Psoas muscle (tissue), 7 donors: ENCODE measurements at regions not wholly inside any gene's neighbourhood (a gene's known extent, or its start where the extent isn't known, plus 50 kb on each side); places are given as distances from the start of the nearest gene placed in this dataset.

Experiments
- ATAC-seq, 4 donors: fragments of 200-7000 bp; cut with Tn5 transposase; one replicate each; pipeline ENCODE4 v1.9.1; 2020; ENCODE audit warnings: moderate library complexity in 3 of 4, mild to moderate bottlenecking in 2 of 4
- DNase-seq, 2 donors: peaks; one replicate each; pipeline ENCODE4 v3.0.0-alpha.2; 2020
- H3K27ac ChIP-seq: fragments of 200-600 bp; one replicate; pipeline ENCODE4 v1.8.0; 2022
- H3K27me3 ChIP-seq, 3 donors: fragments of 200-600 bp in 1 of 3; one replicate each; pipeline versions ENCODE4 v1.6.1 to v1.8.0; 2013 to 2022; ENCODE audit warnings: low read length in 2 of 3, mild to moderate bottlenecking in 2 of 3, moderate library complexity in 1 of 3; ENCODE audit not compliant: insufficient read depth in 3 of 3
- H3K36me3 ChIP-seq, 2 donors: fragments of 200-600 bp in 1 of 2; one replicate each; pipeline versions ENCODE4 v1.6.1 to v1.8.0; 2013 to 2022; ENCODE audit warnings: low read depth in 1 of 2, mild to moderate bottlenecking in 1 of 2, moderate library complexity in 1 of 2; ENCODE audit not compliant: insufficient read depth in 1 of 2
- H3K4me1 ChIP-seq: fragments of 200-600 bp; one replicate; pipeline ENCODE4 v1.8.0; 2022
- H3K4me3 ChIP-seq: fragments of 200-600 bp; one replicate; pipeline ENCODE4 v1.8.0; 2022; ENCODE audit warnings: mild to moderate bottlenecking
- H3K9me3 ChIP-seq: fragments of 200-600 bp; one replicate; pipeline ENCODE4 v1.8.0; 2022
- WGBS, 3 donors: extraction: QIAGEN DNeasy Blood & Tissue Kit; methylation state at CpG; one replicate each; pipeline versions ENCODE4 v1.1.6 to v1.1.7; 2013; 5-methylcytosine and 5-hydroxymethylcytosine counted together
- intact Hi-C, 2 donors: fragments of 100-400 bp; cut with DNase I; formaldehyde crosslinking; loops; one replicate each; pipeline versions ENCODE4 v1.11.0 to v1.14.2; 2022
- TF ChIP-seq, protein P1 (sequence below): fragments of 200-600 bp; IDR thresholded peaks from one replicate; pipeline ENCODE4 v1.8.0; 2022; ENCODE audit warnings: antibody characterized with exemption
- donor health status: healthy with polysubstance abuse.
- donor health status: DM: no; HTN: no; CAD: no; lungs with moderate emphysema.
- donor health status: Bipolar disorder and iron deficiency.
- donor health status: healthy.
- donor health status: DM: yes; HTN: yes; CAD: no.
- donor health status: DM: no; HTN: no; CAD: no.
- donor health status: DM: yes; HTN: yes; CAD: no.

DNA sequence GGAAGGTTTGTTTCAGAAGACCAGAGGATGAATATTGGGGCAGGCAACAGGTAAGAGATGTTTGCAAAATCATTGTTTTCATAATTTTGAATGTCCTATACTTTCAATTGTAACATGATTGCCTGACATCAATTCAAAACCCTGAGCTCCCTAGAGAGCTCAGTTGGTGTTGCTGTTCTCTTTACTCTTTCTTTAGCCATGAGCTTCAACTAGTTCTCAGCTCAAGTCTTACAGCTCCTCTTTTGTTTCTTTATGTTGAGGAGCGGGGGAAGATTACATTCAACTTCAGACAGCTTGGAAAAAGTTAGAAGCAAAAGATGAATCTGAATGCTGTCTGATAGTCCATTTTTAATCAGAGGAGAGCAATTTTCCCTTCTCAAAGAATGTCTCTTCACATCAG is 144.8 kb upstream of the TACR1 start:
- ATAC-seq = no peak
- H3K4me1 ChIP-seq = no peaks in the 10 kb centered on the region
- WGBS, 3 donors = 88 to 97% (median 96%) methylated on average over 1 of the region's 1 CpG

GRCh38 chr2:75342504-75343175 is 143.3 kb upstream of the TACR1 start:
- TF ChIP-seq, protein P1, sequence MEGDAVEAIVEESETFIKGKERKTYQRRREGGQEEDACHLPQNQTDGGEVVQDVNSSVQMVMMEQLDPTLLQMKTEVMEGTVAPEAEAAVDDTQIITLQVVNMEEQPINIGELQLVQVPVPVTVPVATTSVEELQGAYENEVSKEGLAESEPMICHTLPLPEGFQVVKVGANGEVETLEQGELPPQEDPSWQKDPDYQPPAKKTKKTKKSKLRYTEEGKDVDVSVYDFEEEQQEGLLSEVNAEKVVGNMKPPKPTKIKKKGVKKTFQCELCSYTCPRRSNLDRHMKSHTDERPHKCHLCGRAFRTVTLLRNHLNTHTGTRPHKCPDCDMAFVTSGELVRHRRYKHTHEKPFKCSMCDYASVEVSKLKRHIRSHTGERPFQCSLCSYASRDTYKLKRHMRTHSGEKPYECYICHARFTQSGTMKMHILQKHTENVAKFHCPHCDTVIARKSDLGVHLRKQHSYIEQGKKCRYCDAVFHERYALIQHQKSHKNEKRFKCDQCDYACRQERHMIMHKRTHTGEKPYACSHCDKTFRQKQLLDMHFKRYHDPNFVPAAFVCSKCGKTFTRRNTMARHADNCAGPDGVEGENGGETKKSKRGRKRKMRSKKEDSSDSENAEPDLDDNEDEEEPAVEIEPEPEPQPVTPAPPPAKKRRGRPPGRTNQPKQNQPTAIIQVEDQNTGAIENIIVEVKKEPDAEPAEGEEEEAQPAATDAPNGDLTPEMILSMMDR = no peak
- H3K9me3 ChIP-seq = no peaks in the 10 kb centered on the region

More for the DNA sequence above, 144.8 kb upstream of the TACR1 start:
- no peaks in the 10 kb centered on the region for H3K9me3 ChIP-seq
- no peak for DNase-seq
- H3K4me3 ChIP-seq = no peak overlapping the region
- TF ChIP-seq, protein P1 = no peak
- H3K27ac ChIP-seq = no peak overlapping the region
- no peaks in the 10 kb centered on the region for H3K27me3 ChIP-seq
- intact Hi-C loops = no loop called here
- no peaks in the 10 kb centered on the region for H3K36me3 ChIP-seq

DNA sequence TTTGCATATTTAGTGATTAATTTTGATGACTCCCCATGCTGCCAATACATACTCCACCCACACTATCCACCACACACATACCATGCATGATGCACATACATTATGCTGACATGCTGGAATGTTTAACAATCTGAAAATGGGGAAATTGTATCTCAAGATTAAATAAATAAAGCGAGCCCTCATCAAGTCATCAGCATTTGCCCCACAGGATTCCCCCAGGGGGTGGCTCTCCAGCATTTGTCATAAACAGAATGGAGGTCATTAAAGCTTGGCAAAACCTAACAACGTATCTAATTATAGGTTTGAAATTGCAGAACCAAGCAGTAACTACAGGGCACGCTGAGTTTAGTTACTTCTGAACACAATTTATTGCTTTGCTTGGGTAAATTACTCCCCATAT is 141.2 kb upstream of the TACR1 start:
- TF ChIP-seq, protein P1 = no peak
- no peaks in the 10 kb centered on the region for H3K36me3 ChIP-seq
- 34 to 47% (median 36%) methylated on average over 3 of the region's 3 CpGs for WGBS, 3 donors
- peak in 1 of 4 donors; percentile 43 for ATAC-seq
- no peak for DNase-seq
- no peak overlapping the region for H3K4me3 ChIP-seq
- no peaks in the 10 kb centered on the region for H3K4me1 ChIP-seq
- no peaks in the 10 kb centered on the region for H3K27me3 ChIP-seq
- H3K9me3 ChIP-seq = no peaks in the 10 kb centered on the region
- intact Hi-C loops = no loop called here
- no peak overlapping the region for H3K27ac ChIP-seq

More at GRCh38 chr2:75342504-75343175, 143.3 kb upstream of the TACR1 start:
- WGBS, 3 donors = 95 to 98% (median 96%) methylated on average over 1 of the region's 1 CpG
- Histone ChIP-seq H3K36me3 (no peaks in the 10 kb centered on the region), H3K4me3 (no peak overlapping the region), H3K27ac (no peak overlapping the region), H3K4me1 (no peaks in the 10 kb centered on the region), H3K27me3 (no peaks in the 10 kb centered on the region)
- no peak for DNase-seq
- intact Hi-C loops = no loop called here
- ATAC-seq = no peak

GRCh38 chr2:75338461-75338860 is 139.1 kb upstream of the TACR1 start:
- TF ChIP-seq, protein P1 = no peak
- H3K36me3 ChIP-seq = no peaks in the 10 kb centered on the region

DNA sequence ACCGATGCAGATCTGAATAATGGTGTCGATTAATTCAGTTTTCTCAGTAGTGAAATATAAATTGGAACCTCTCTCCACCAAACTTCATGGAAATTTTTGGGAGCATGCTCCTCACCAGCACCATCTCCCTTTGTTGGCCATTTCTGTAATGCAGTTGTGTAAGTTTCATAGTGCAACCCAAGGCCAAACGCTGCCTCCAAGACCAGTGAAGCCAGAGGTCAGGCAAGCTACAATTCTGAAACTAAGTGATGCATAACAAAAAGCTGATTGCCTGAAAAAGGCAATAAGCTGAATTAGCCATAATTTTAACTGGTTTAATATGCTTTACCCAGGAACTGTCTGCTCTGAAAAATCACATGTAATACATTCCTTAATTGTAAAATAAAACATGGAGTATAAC is 138.3 kb upstream of the TACR1 start:
- WGBS, 3 donors = 89 to 93% (median 91%) methylated on average over 3 of the region's 3 CpGs
- intact Hi-C loops = no loop called here
- ATAC-seq (no peak), DNase-seq (no peak)
- Histone ChIP-seq H3K9me3 (no peaks in the 10 kb centered on the region), H3K36me3 (no peaks in the 10 kb centered on the region), H3K4me3 (no peak overlapping the region), H3K27ac (no peak overlapping the region), H3K4me1 (no peaks in the 10 kb centered on the region), H3K27me3 (no peaks in the 10 kb centered on the region)
- TF ChIP-seq, protein P1 = no peak

More at GRCh38 chr2:75338461-75338860, 139.1 kb upstream of the TACR1 start:
- H3K9me3 ChIP-seq = no peaks in the 10 kb centered on the region
- H3K4me3 ChIP-seq = no peak overlapping the region
- intact Hi-C loops = no loop called here
- DNase-seq = no peak
- 91 to 93% (median 92%) methylated on average over 5 of the region's 5 CpGs for WGBS, 3 donors
- H3K27ac ChIP-seq = no peak overlapping the region
- no peaks in the 10 kb centered on the region for H3K4me1 ChIP-seq
- H3K27me3 ChIP-seq = no peaks in the 10 kb centered on the region
- ATAC-seq = no peak
